ENCODE measurements at regions not wholly inside any gene's neighbourhood (a gene's known extent, or its start where the extent isn't known, plus 50 kb on each side); places are given as distances from the start of the nearest gene placed in this dataset.

DNA sequence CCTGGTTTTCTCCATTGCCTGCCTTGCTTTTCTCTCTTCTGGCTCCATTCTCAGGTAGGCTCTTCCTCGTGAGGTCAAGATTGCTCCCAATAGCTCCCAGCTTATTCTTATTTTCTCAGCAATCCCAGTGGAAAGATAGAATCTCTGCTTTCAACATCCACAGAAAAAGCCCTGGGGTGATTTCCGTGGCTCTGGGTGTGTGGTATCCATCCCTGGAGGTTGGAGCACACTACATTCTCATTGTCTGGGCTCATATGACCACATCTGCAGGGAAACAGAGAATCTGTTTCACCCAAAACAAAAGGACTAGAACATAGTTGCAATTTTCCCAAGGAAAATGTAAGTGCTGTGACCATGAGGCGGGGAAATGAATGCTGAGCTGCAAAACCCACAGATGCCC lies 236.0 kb downstream of the TENT4A start:
- Histone ChIP-seq H3K23me2 (ENCODE audit: low read depth, low read length) (no peaks in the 10 kb centered on the region), H2BK20ac (ENCODE audit: low read length) (no peak overlapping the region), H2AFZ (ENCODE audit: low read length) (no peak overlapping the region), H2BK15ac (ENCODE audit: low read length) (no peak overlapping the region), H2AK5ac (ENCODE audit: low read depth, low read length) (no peak overlapping the region), H3K4me1 (replicated peaks in 1 of 4; ENCODE audit: control insufficient read depth in 3 of 4, insufficient read depth in 4 of 4, low read length in 3 of 4) (no peaks in the 10 kb centered on the region), H3K4me3 (ENCODE audit: extremely low read depth in 1 of 4, insufficient read depth in 2 of 4, low read depth in 3 of 4, low read length in 4 of 4) (no peak overlapping the region), H3K23ac (ENCODE audit: insufficient read length) (no peak overlapping the region), H2BK12ac (ENCODE audit: low read depth, low read length) (no peak overlapping the region), H3K9me3 (ENCODE audit: insufficient read depth in 2 of 2, low read depth in 1 of 2, low read length in 1 of 2) (no peaks in the 10 kb centered on the region), H3K27me3 (replicated peaks in 1 of 4; ENCODE audit: control insufficient read depth in 3 of 4, extremely low read depth in 1 of 4, insufficient read depth in 3 of 4, low read length in 3 of 4) (no peaks in the 10 kb centered on the region), H3K9ac (replicated peaks in 1 of 4; ENCODE audit: extremely low read depth in 1 of 4, low read depth in 3 of 4, low read length in 3 of 4) (no peak overlapping the region), H4K20me1 (replicated peaks in 1 of 2; ENCODE audit: control insufficient read depth in 1 of 2, insufficient read depth in 2 of 2, low read length in 2 of 2) (no peaks in the 10 kb centered on the region), H3K14ac (ENCODE audit: insufficient read length) (no peak overlapping the region), H4K5ac (ENCODE audit: insufficient read length, low read depth, low read length) (no peak overlapping the region), H4K91ac (replicated peaks; ENCODE audit: insufficient read length, low read length) (no peak overlapping the region), H3K79me2 (ENCODE audit: control insufficient read depth in 1 of 2, insufficient read depth in 2 of 2, low read length in 2 of 2) (no peaks in the 10 kb centered on the region), H4K8ac (ENCODE audit: extremely low read depth, insufficient read depth, low read length) (no peak overlapping the region), H2BK5ac (ENCODE audit: low read depth, low read length) (no peak overlapping the region), H3K36me3 (ENCODE audit: control insufficient read depth in 2 of 4, insufficient read depth in 4 of 4, low read length in 3 of 4) (no peaks in the 10 kb centered on the region), H3K79me1 (ENCODE audit: low read depth, low read length) (no peaks in the 10 kb centered on the region), H3K27ac (ENCODE audit: low read depth, low read length) (no peak overlapping the region), H3K18ac (ENCODE audit: extremely low read depth, low read length) (no peak overlapping the region), H3K56ac (replicated peaks; ENCODE audit: insufficient read length, low read depth, low read length) (no peak overlapping the region), H2BK120ac (replicated peaks; ENCODE audit: low read depth, low read length) (no peak overlapping the region), H3K4me2 (ENCODE audit: insufficient read depth in 1 of 2, low read depth in 2 of 2, low read length in 2 of 2) (no peak overlapping the region), H3K4ac (replicated peaks; ENCODE audit: insufficient read length, low read depth, low read length) (no peak overlapping the region)
- 91% methylated on average over 3 of the region's 3 CpGs; no CpG with 5 or more reads in 1 of the 2 experiments for WGBS, 2 experiments (ENCODE audit: extremely low coverage in 1 of 2, insufficient coverage in 1 of 2, insufficient read length in 1 of 2, insufficient replicate concordance in 2 of 2, low coverage in 1 of 2, low lambda C conversion rate in 2 of 2, missing lambda C conversion rate in 1 of 2)
- TF ChIP-seq TAF1 (IDR thresholded peaks at IDR 0.05; ENCODE audit: low read depth, low read length) (no peak), ASH2L (IDR thresholded peaks at IDR 0.05; ENCODE audit: low read length) (no peak), RBBP5 (IDR thresholded peaks at IDR 0.05; ENCODE audit: borderline replicate concordance, low read depth, low read length) (no peak), PHF8 (conservative IDR thresholded peaks at IDR 0.05; ENCODE audit: low read depth, low read length) (no peak), SRF (IDR thresholded peaks at IDR 0.05; ENCODE audit: low read depth, low read length) (no peak)
- TF ChIP-seq, protein P1, sequence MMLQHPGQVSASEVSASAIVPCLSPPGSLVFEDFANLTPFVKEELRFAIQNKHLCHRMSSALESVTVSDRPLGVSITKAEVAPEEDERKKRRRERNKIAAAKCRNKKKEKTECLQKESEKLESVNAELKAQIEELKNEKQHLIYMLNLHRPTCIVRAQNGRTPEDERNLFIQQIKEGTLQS (IDR thresholded peaks at IDR 0.05; ENCODE audit: insufficient read depth, low read depth, low read length): no peak
- FAIRE-seq (no peak), DNase-seq (ENCODE audit: low read depth in 1 of 2, low spot score in 2 of 2) (no peak)
- ChIA-PET POLR2A (ENCODE audit: partially characterized antibody) (no interaction called here), CTCF (ENCODE audit: partially characterized antibody) (no interaction called here)

Measured in H1 (cell line).